IMR-90 (cell line): ENCODE measurements at regions not wholly inside any gene's neighbourhood (a gene's known extent, or its start where the extent isn't known, plus 50 kb on each side); places are given as distances from the start of the nearest gene placed in this dataset.

Experiments used
- ATAC-seq: fragments of 200-7000 bp; cut with Tn5 transposase; 2 replicates; pipeline ENCODE4 v1.9.1; 2020; ENCODE audit warnings: low read depth, mild to moderate bottlenecking, moderate library complexity
- BruUV-seq: library from RNA; stranded (reverse); fragments of 400-500 nt; replicated peaks from 2 replicates; lab custom pipeline; 2021; lab: Mats Ljungman, UMichigan
- CTCF ChIA-PET: fragments of 300-600 bp; formaldehyde crosslinking; extraction: SDS; loops from one replicate; lab custom pipeline; 2021; ENCODE audit warnings: antibody characterized with exemption; lab: Yijun Ruan, JAX
- POLR2A ChIA-PET: fragments of 300-600 bp; sonication (Branson Sonifier 250); formaldehyde crosslinking; loops from one replicate; lab custom pipeline; 2022; ENCODE audit warnings: antibody characterized with exemption; ENCODE audit not compliant: unreplicated experiment; lab: Charles Lee
- DNase-seq: peaks from one replicate; pipeline ENCODE4 v3.0.0; 2013
- H2AFZ ChIP-seq: replicated peaks from 2 replicates; pipeline ENCODE3; 2013; ENCODE audit warnings: low read length, mild to moderate bottlenecking; ENCODE audit not compliant: poor library complexity
- H2AK5ac ChIP-seq: 2 replicates; pipeline ENCODE4 v1.6.1; 2013; ENCODE audit warnings: low read depth, low read length, inconsistent platforms
- H2AK9ac ChIP-seq: replicated peaks from 2 replicates; pipeline ENCODE3; 2013; ENCODE audit warnings: mild to moderate bottlenecking, low read depth, low read length, moderate library complexity; ENCODE audit not compliant: poor library complexity
- H2BK120ac ChIP-seq: 2 replicates; pipeline ENCODE4 v1.6.1; 2013; ENCODE audit warnings: low read depth, low read length, inconsistent platforms
- H2BK15ac ChIP-seq: 3 replicates; pipeline ENCODE4 v1.6.1; 2013; ENCODE audit warnings: low read depth, low read length, inconsistent platforms
- H2BK20ac ChIP-seq: 2 replicates; pipeline ENCODE4 v1.6.1; 2013; ENCODE audit warnings: low read depth, mild to moderate bottlenecking, inconsistent platforms, low read length, moderate library complexity
- H2BK5ac ChIP-seq: 2 replicates; pipeline ENCODE4 v1.6.1; 2013; ENCODE audit warnings: mild to moderate bottlenecking, low read depth, low read length, inconsistent platforms; ENCODE audit not compliant: poor library complexity, severe bottlenecking
- H3K14ac ChIP-seq: replicated peaks from 2 replicates; pipeline ENCODE4 v1.6.1; 2013; ENCODE audit warnings: low read depth, low read length, inconsistent platforms
- H3K18ac ChIP-seq: 2 replicates; pipeline ENCODE4 v1.6.1; 2013; ENCODE audit warnings: low read depth, low read length, control low read depth
- H3K23ac ChIP-seq: 2 replicates; pipeline ENCODE4 v1.6.1; 2013; ENCODE audit warnings: low read depth, low read length, inconsistent platforms
- H3K27ac ChIP-seq: 2 replicates; pipeline ENCODE4 v1.5.1; 2013; ENCODE audit warnings: mild to moderate bottlenecking, control low read depth, low read length; ENCODE audit not compliant: insufficient read depth
- H3K27me3 ChIP-seq: 2 replicates; pipeline ENCODE4 v1.6.1; 2013; ENCODE audit warnings: low read length; ENCODE audit not compliant: control insufficient read depth, insufficient read depth
- H3K36me3 ChIP-seq: 2 replicates; pipeline ENCODE4 v1.6.1; 2013; ENCODE audit warnings: low read length, mixed read lengths; ENCODE audit not compliant: control insufficient read depth, insufficient read depth
- H3K4ac ChIP-seq: 2 replicates; pipeline ENCODE4 v1.6.1; 2013; ENCODE audit warnings: low read depth, low read length, inconsistent platforms
- H3K4me1 ChIP-seq: 2 replicates; pipeline ENCODE4 v1.6.1; 2013; ENCODE audit warnings: low read length, mixed read lengths; ENCODE audit not compliant: control insufficient read depth, insufficient read depth
- H3K4me2 ChIP-seq: 2 replicates; pipeline ENCODE4 v1.6.1; 2013; ENCODE audit warnings: low read depth, mild to moderate bottlenecking, control low read depth, low read length, moderate library complexity
- H3K4me3 ChIP-seq: 2 replicates; pipeline ENCODE4 v1.5.1; 2013; ENCODE audit warnings: low read depth, mild to moderate bottlenecking, control low read depth, low read length, moderate library complexity; ENCODE audit not compliant: insufficient read depth
- H3K56ac ChIP-seq: 2 replicates; pipeline ENCODE4 v1.6.1; 2013; ENCODE audit warnings: low read length, inconsistent platforms; ENCODE audit not compliant: insufficient read depth; ENCODE audit errors: extremely low read depth
- H3K79me1 ChIP-seq, 2 experiments: 2 replicates each; pipeline ENCODE4 v1.6.1; 2013; ENCODE audit warnings: low read length in 2 of 2, inconsistent platforms in 1 of 2, low read depth in 1 of 2
- H3K9ac ChIP-seq: 2 replicates; pipeline ENCODE4 v1.6.1; 2013; ENCODE audit warnings: low read depth, low read length, control low read depth
- H3K9me1 ChIP-seq: 2 replicates; pipeline ENCODE4 v1.6.1; 2013; ENCODE audit warnings: low read length, inconsistent platforms; ENCODE audit not compliant: insufficient read depth
- H3K9me3 ChIP-seq: 2 replicates; pipeline ENCODE4 v1.6.1; 2013; ENCODE audit warnings: low read length; ENCODE audit not compliant: control insufficient read depth, insufficient read depth
- H4K20me1 ChIP-seq: 2 replicates; pipeline ENCODE4 v1.6.1; 2013; ENCODE audit warnings: low read length, inconsistent platforms; ENCODE audit not compliant: insufficient read depth
- H4K5ac ChIP-seq: 2 replicates; pipeline ENCODE4 v1.6.1; 2013; ENCODE audit warnings: mild to moderate bottlenecking, low read depth, low read length, control low read depth
- H4K8ac ChIP-seq, 2 experiments: 2 replicates each; pipeline ENCODE4 v1.6.1; 2013; ENCODE audit warnings: low read depth in 2 of 2, low read length in 2 of 2, control low read depth in 1 of 2, inconsistent platforms in 1 of 2
- H4K91ac ChIP-seq: 2 replicates; pipeline ENCODE4 v1.6.1; 2013; ENCODE audit warnings: low read depth, low read length, inconsistent platforms; ENCODE audit not compliant: insufficient read depth
- CEBPB ChIP-seq: IDR thresholded peaks from 2 replicates; pipeline ENCODE4 v1.6.1; 2012; ENCODE audit warnings: low read depth, low read length, improper control_type of control experiment
- MAFK ChIP-seq: IDR thresholded peaks from 2 replicates; pipeline ENCODE4 v1.6.1; 2012; ENCODE audit warnings: low read depth, low read length, improper control_type of control experiment
- WGBS, 2 experiments: methylation state at CpG; one replicate each; pipeline versions ENCODE4 v1.1.5 to v1.1.7; 2013; ENCODE audit warnings: missing lambda C conversion rate in 2 of 2; ENCODE audit not compliant: insufficient read length in 1 of 2; ENCODE audit errors: extremely low coverage in 2 of 2; 5-methylcytosine and 5-hydroxymethylcytosine counted together
- dilution Hi-C: fragments of 300-500 bp; cut with HindIII; formaldehyde crosslinking; loops from one replicate; pipeline ENCODE4 v1.14.3; 2018; ENCODE audit warnings: low sequenced_read_pairs; ENCODE audit not compliant: unreplicated experiment
- in situ Hi-C: fragments of 300-500 bp; cut with MboI; formaldehyde crosslinking; loops from 3 replicates; pipeline ENCODE4 v1.14.3; 2019; ENCODE audit warnings: low sequenced_read_pairs, inconsistent platforms, mixed read lengths
- intact Hi-C: fragments of 100-400 bp; cut with micrococcal nuclease; formaldehyde crosslinking; loops from 2 replicates; pipeline ENCODE4 v1.10.0; 2022
- TF ChIP-seq, protein P1 (sequence below): fragments of 150-350 bp; IDR thresholded peaks from 2 replicates; pipeline ENCODE4 v1.6.1; 2017; ENCODE audit warnings: mild to moderate bottlenecking, antibody characterized with exemption, low read length, low read depth

DNA sequence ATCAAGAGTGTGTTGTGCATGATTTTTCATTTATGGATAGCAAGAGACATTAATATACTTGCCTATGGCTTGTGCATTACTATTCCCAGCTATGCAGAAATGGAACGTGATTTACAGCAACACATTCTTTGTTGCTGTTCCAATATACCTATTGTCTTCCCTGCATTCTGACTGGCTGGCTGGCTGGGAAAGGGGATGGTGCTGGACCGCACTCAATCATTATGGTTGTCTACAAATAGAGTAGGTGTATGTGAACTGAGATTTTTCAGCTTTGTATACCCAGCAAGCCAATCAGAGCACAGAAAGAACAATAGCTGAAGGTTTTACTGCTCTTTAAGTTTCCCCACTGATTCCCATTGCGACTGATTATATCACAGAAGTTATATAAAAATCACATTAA, 167.5 kb downstream of the ATG4C start:
- no peak for DNase-seq
- no peak overlapping the region for H2AFZ ChIP-seq
- in situ Hi-C loops (no loop called here), dilution Hi-C loops (no loop called here), intact Hi-C loops (loop anchor here (10.0 kb wide), 1 partner anchor 63 kb away; no protein-coding TSS in a partner anchor)
- H4K91ac ChIP-seq = no peak overlapping the region
- no peak overlapping the region for H4K5ac ChIP-seq
- no peak overlapping the region for H2BK20ac ChIP-seq
- ATAC-seq = no peak
- CTCF ChIA-PET = no interaction called here
- no peak overlapping the region for H2BK120ac ChIP-seq
- no peak overlapping the region for H3K14ac ChIP-seq
- H3K4me1 ChIP-seq = no peaks in the 10 kb centered on the region
- H3K79me1 ChIP-seq = no peaks in the 10 kb centered on the region
- no peak overlapping the region for H3K9ac ChIP-seq
- H2AK9ac ChIP-seq = no peak overlapping the region
- H3K23ac ChIP-seq = no peak overlapping the region
- no CpG with 5 or more reads among the region's 3 CpGs for WGBS, 2 experiments
- no peak overlapping the region for H3K4ac ChIP-seq
- no peak overlapping the region for H3K4me2 ChIP-seq
- no peaks in the 10 kb centered on the region for H3K36me3 ChIP-seq
- H3K27ac ChIP-seq = no peak overlapping the region
- H3K56ac ChIP-seq = no peak overlapping the region
- no peaks in the 10 kb centered on the region for H3K9me1 ChIP-seq
- H3K27me3 ChIP-seq = peaks cover 3% of the 10 kb centered on the region; the same call in 1 of the 2 replicates
- no peak overlapping the region for H3K18ac ChIP-seq
- no peaks in the 10 kb centered on the region for H4K20me1 ChIP-seq
- no peaks in the 10 kb centered on the region for H3K9me3 ChIP-seq
- H2BK5ac ChIP-seq = no peak overlapping the region
- TF ChIP-seq, protein P1, sequence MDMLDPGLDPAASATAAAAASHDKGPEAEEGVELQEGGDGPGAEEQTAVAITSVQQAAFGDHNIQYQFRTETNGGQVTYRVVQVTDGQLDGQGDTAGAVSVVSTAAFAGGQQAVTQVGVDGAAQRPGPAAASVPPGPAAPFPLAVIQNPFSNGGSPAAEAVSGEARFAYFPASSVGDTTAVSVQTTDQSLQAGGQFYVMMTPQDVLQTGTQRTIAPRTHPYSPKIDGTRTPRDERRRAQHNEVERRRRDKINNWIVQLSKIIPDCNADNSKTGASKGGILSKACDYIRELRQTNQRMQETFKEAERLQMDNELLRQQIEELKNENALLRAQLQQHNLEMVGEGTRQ = no peak
- no peak for TF ChIP-seq MAFK
- peak; percentile 34; the same call in 1 of the 2 replicates for TF ChIP-seq CEBPB
- POLR2A ChIA-PET = no interaction called here
- no peak overlapping the region for H4K8ac ChIP-seq
- H2BK15ac ChIP-seq = no peak overlapping the region
- H3K4me3 ChIP-seq = no peak overlapping the region
- H2AK5ac ChIP-seq = no peak overlapping the region
- no TSS peak for BruUV-seq
